Peyer's patch (tissue), 4 donors: ENCODE measurements at regions not wholly inside any gene's neighbourhood (a gene's known extent, or its start where the extent isn't known, plus 50 kb on each side); places are given as distances from the start of the nearest gene placed in this dataset.

Experiments used
- DNase-seq, 3 donors: peaks; one replicate each; pipeline ENCODE4 v3.0.0-alpha.2; 2017 to 2019
- H3K27ac ChIP-seq, 4 donors: fragments of 200-600 bp; sonication (generic); one replicate each; pipeline ENCODE4 v1.5.1; 2016 to 2019
- H3K27me3 ChIP-seq, 2 donors: fragments of 200-600 bp; sonication (generic); one replicate each; pipeline ENCODE4 v1.5.1; 2019
- H3K36me3 ChIP-seq, 3 donors: fragments of 200-600 bp; sonication (generic); one replicate each; pipeline ENCODE4 v1.5.1; 2016 to 2019
- H3K4me1 ChIP-seq, 4 donors: fragments of 200-600 bp; sonication (generic); one replicate each; pipeline ENCODE4 v1.5.1; 2016 to 2019
- H3K4me3 ChIP-seq, 4 donors: fragments of 200-600 bp; sonication (generic); 1 replicate in 3 of 4; 2 replicates in 1 of 4; pipeline ENCODE4 v1.5.1; 2016 to 2019; ENCODE audit warnings: mild to moderate bottlenecking in 1 of 4
- H3K9me3 ChIP-seq, 4 donors: fragments of 200-600 bp; sonication (generic); one replicate each; pipeline ENCODE4 v1.5.1; 2016 to 2019; ENCODE audit warnings: mild to moderate bottlenecking in 1 of 4
- CTCF ChIP-seq, 6 experiments: fragments of 450-650 bp in 4 of 6; fragments of 200-600 bp in 2 of 6; sonication (generic) in 1 of 6; IDR thresholded peaks; one replicate each; pipeline ENCODE4 v1.5.1; 2017 to 2019; ENCODE audit warnings: antibody characterized with exemption in 6 of 6, mild to moderate bottlenecking in 3 of 6, moderate library complexity in 1 of 6
- POLR2A ChIP-seq, 2 donors: fragments of 450-650 bp; IDR thresholded peaks; one replicate each; pipeline ENCODE4 v1.5.1; 2017; ENCODE audit warnings: antibody characterized with exemption in 2 of 2, mild to moderate bottlenecking in 2 of 2, moderate library complexity in 2 of 2

- H3K4me3 ChIP-seq, result no peak overlapping the region
- peak overlapping the region in 2 of 4 donors; percentile 10 to 16 for H3K27ac ChIP-seq
- DNase-seq, result no peak
These were observed 63.8 kb downstream of the RTP5 start for GRCh38 chr2:241933179-241933911.

GRCh38 chr2:241935314-241935713 is 65.8 kb downstream of the RTP5 start:
- no peaks in the 10 kb centered on the region for H3K4me1 ChIP-seq
- no peak overlapping the region for H3K4me3 ChIP-seq
- H3K36me3 ChIP-seq, result no peaks in the 10 kb centered on the region
- no peak overlapping the region for H3K27ac ChIP-seq
- no peaks in the 10 kb centered on the region for H3K9me3 ChIP-seq
- H3K27me3 ChIP-seq, result no peaks in the 10 kb centered on the region
- DNase-seq, result no peak
- no peak for TF ChIP-seq CTCF (IDR thresholded peaks at IDR 0.05)
- no peak for TF ChIP-seq POLR2A (IDR thresholded peaks at IDR 0.05)

More at GRCh38 chr2:241933179-241933911, 63.8 kb downstream of the RTP5 start:
- no peaks in the 10 kb centered on the region for H3K36me3 ChIP-seq
- H3K27me3 ChIP-seq, result no peaks in the 10 kb centered on the region
- TF ChIP-seq CTCF (IDR thresholded peaks at IDR 0.05) (no peak), POLR2A (IDR thresholded peaks at IDR 0.05) (no peak)
- H3K9me3 ChIP-seq, result no peaks in the 10 kb centered on the region
- no peaks in the 10 kb centered on the region for H3K4me1 ChIP-seq

GRCh38 chr2:241935774-241936173 is 66.2 kb downstream of the RTP5 start:
- no peaks in the 10 kb centered on the region for H3K36me3 ChIP-seq
- no peak overlapping the region for H3K27ac ChIP-seq
- DNase-seq, result no peak
- no peak overlapping the region for H3K4me3 ChIP-seq
- H3K9me3 ChIP-seq, result no peaks in the 10 kb centered on the region
- TF ChIP-seq CTCF (IDR thresholded peaks at IDR 0.05) (no peak), POLR2A (IDR thresholded peaks at IDR 0.05) (no peak)
- no peaks in the 10 kb centered on the region for H3K27me3 ChIP-seq
- no peaks in the 10 kb centered on the region for H3K4me1 ChIP-seq

GRCh38 chr2:241936457-241937133 is 67.1 kb downstream of the RTP5 start:
- H3K27ac ChIP-seq, result no peak overlapping the region
- no peaks in the 10 kb centered on the region for H3K27me3 ChIP-seq
- no peaks in the 10 kb centered on the region for H3K9me3 ChIP-seq
- no peaks in the 10 kb centered on the region for H3K36me3 ChIP-seq
- H3K4me1 ChIP-seq, result no peaks in the 10 kb centered on the region
- no peak overlapping the region for H3K4me3 ChIP-seq
- no peak for DNase-seq
- TF ChIP-seq POLR2A (IDR thresholded peaks at IDR 0.05) (no peak), CTCF (IDR thresholded peaks at IDR 0.05) (no peak)

GRCh38 chr2:241937297-241937696 is 67.8 kb downstream of the RTP5 start:
- DNase-seq, result peak in 1 of 3 donors; percentile 15
- TF ChIP-seq POLR2A (IDR thresholded peaks at IDR 0.05), result no peak
- no peak for TF ChIP-seq CTCF (IDR thresholded peaks at IDR 0.05)

More at GRCh38 chr2:241937297-241937696, 67.8 kb downstream of the RTP5 start:
- no peaks in the 10 kb centered on the region for H3K36me3 ChIP-seq
- no peaks in the 10 kb centered on the region for H3K4me1 ChIP-seq
- no peak overlapping the region for H3K27ac ChIP-seq
- H3K9me3 ChIP-seq, result no peaks in the 10 kb centered on the region
- H3K4me3 ChIP-seq, result no peak overlapping the region
- no peaks in the 10 kb centered on the region for H3K27me3 ChIP-seq
